Muscle layer of colon (tissue), 2 donors: ENCODE measurements at regions not wholly inside any gene's neighbourhood (a gene's known extent, or its start where the extent isn't known, plus 50 kb on each side); places are given as distances from the start of the nearest gene placed in this dataset.

ENCODE experiments used
- H3K27ac ChIP-seq: one replicate; pipeline ENCODE4 v1.7.0; 2013; ENCODE audit warnings: low read depth, mild to moderate bottlenecking, low read length, moderate library complexity
- H3K27me3 ChIP-seq, 2 donors: one replicate each; pipeline ENCODE4 v1.7.0; 2013; ENCODE audit warnings: low read length in 2 of 2, mild to moderate bottlenecking in 2 of 2; ENCODE audit not compliant: insufficient read depth in 2 of 2, control insufficient read depth in 1 of 2
- H3K36me3 ChIP-seq: one replicate; pipeline ENCODE4 v1.7.0; 2013; ENCODE audit warnings: mild to moderate bottlenecking, low read length; ENCODE audit not compliant: insufficient read depth
- H3K4me1 ChIP-seq: one replicate; pipeline ENCODE4 v1.7.0; 2013; ENCODE audit warnings: mild to moderate bottlenecking, low read length; ENCODE audit not compliant: insufficient read depth
- H3K4me3 ChIP-seq, 2 donors: one replicate each; pipeline ENCODE4 v1.7.0; 2013; ENCODE audit warnings: low read length in 2 of 2, low read depth in 1 of 2, mild to moderate bottlenecking in 1 of 2, moderate library complexity in 1 of 2
- H3K9ac ChIP-seq: one replicate; pipeline ENCODE4 v1.7.0; 2013; ENCODE audit warnings: low read length
- H3K9me3 ChIP-seq: one replicate; pipeline ENCODE4 v1.7.0; 2013; ENCODE audit warnings: mild to moderate bottlenecking, low read length
- donor health status: abdominal sarcoma.
- donor health status: Adenocarcinoma of cecum.

- Histone ChIP-seq H3K9me3 (no peaks in the 10 kb centered on the region), H3K27ac (no peak overlapping the region), H3K36me3 (no peaks in the 10 kb centered on the region), H3K4me3 (no peak overlapping the region), H3K27me3 (no peaks in the 10 kb centered on the region), H3K9ac (no peak overlapping the region), H3K4me1 (no peaks in the 10 kb centered on the region)
Measured at GRCh38 chr16:56090076-56090475, 101.2 kb upstream of the GNAO1 start.

- Histone ChIP-seq H3K4me3 (no peak overlapping the region), H3K36me3 (no peaks in the 10 kb centered on the region), H3K9me3 (no peaks in the 10 kb centered on the region), H3K27me3 (no peaks in the 10 kb centered on the region), H3K27ac (no peak overlapping the region), H3K9ac (no peak overlapping the region), H3K4me1 (no peaks in the 10 kb centered on the region)
Measured at GRCh38 chr16:56087626-56088025, 103.7 kb upstream of the GNAO1 start.

- Histone ChIP-seq H3K9ac (no peak overlapping the region), H3K4me3 (no peak overlapping the region), H3K4me1 (no peaks in the 10 kb centered on the region), H3K27me3 (no peaks in the 10 kb centered on the region), H3K36me3 (no peaks in the 10 kb centered on the region), H3K9me3 (peaks cover 4% of the 10 kb centered on the region), H3K27ac (no peak overlapping the region)
Measured at GRCh38 chr16:56081371-56081770, 109.9 kb upstream of the GNAO1 start.

GRCh38 chr16:56075732-56076388 is 115.4 kb upstream of the GNAO1 start:
- no peak overlapping the region for H3K4me3 ChIP-seq
- no peaks in the 10 kb centered on the region for H3K9me3 ChIP-seq
- H3K36me3 ChIP-seq = no peaks in the 10 kb centered on the region
- H3K27me3 ChIP-seq = no peaks in the 10 kb centered on the region
- no peak overlapping the region for H3K27ac ChIP-seq
- no peak overlapping the region for H3K9ac ChIP-seq
- no peaks in the 10 kb centered on the region for H3K4me1 ChIP-seq

GRCh38 chr16:56073508-56073907 is 117.8 kb upstream of the GNAO1 start:
- Histone ChIP-seq H3K36me3 (no peaks in the 10 kb centered on the region), H3K9me3 (no peaks in the 10 kb centered on the region), H3K27ac (no peak overlapping the region), H3K4me3 (no peak overlapping the region), H3K4me1 (no peaks in the 10 kb centered on the region), H3K9ac (no peak overlapping the region), H3K27me3 (no peaks in the 10 kb centered on the region)

- Histone ChIP-seq H3K4me1 (no peaks in the 10 kb centered on the region), H3K9me3 (no peaks in the 10 kb centered on the region), H3K9ac (no peak overlapping the region), H3K4me3 (no peak overlapping the region), H3K36me3 (no peaks in the 10 kb centered on the region), H3K27me3 (no peaks in the 10 kb centered on the region), H3K27ac (no peak overlapping the region)
Measured at GRCh38 chr16:56072096-56072495, 119.2 kb upstream of the GNAO1 start.

- Histone ChIP-seq H3K36me3 (no peaks in the 10 kb centered on the region), H3K4me3 (no peak overlapping the region), H3K9ac (no peak overlapping the region), H3K9me3 (no peaks in the 10 kb centered on the region), H3K27ac (no peak overlapping the region), H3K4me1 (no peaks in the 10 kb centered on the region), H3K27me3 (no peaks in the 10 kb centered on the region)
Measured at GRCh38 chr16:56068816-56069215, 122.5 kb upstream of the GNAO1 start.

GRCh38 chr16:56068314-56068713 is 123.0 kb upstream of the GNAO1 start:
- Histone ChIP-seq H3K9ac (no peak overlapping the region), H3K27me3 (no peaks in the 10 kb centered on the region), H3K36me3 (no peaks in the 10 kb centered on the region), H3K4me3 (no peak overlapping the region), H3K9me3 (no peaks in the 10 kb centered on the region), H3K4me1 (no peaks in the 10 kb centered on the region), H3K27ac (no peak overlapping the region)

GRCh38 chr16:56067406-56067805 is 123.9 kb upstream of the GNAO1 start:
- Histone ChIP-seq H3K4me1 (no peaks in the 10 kb centered on the region), H3K27ac (no peak overlapping the region), H3K4me3 (no peak overlapping the region), H3K27me3 (no peaks in the 10 kb centered on the region), H3K36me3 (no peaks in the 10 kb centered on the region), H3K9me3 (no peaks in the 10 kb centered on the region), H3K9ac (no peak overlapping the region)

GRCh38 chr16:56066617-56067016 is 124.7 kb upstream of the GNAO1 start:
- Histone ChIP-seq H3K36me3 (no peaks in the 10 kb centered on the region), H3K4me3 (no peak overlapping the region), H3K9me3 (no peaks in the 10 kb centered on the region), H3K27me3 (no peaks in the 10 kb centered on the region), H3K27ac (no peak overlapping the region), H3K9ac (no peak overlapping the region), H3K4me1 (no peaks in the 10 kb centered on the region)

- no peak overlapping the region for H3K9ac ChIP-seq
- no peaks in the 10 kb centered on the region for H3K9me3 ChIP-seq
- H3K4me3 ChIP-seq = no peak overlapping the region
- no peaks in the 10 kb centered on the region for H3K4me1 ChIP-seq
- no peaks in the 10 kb centered on the region for H3K36me3 ChIP-seq
- no peaks in the 10 kb centered on the region for H3K27me3 ChIP-seq
- no peak overlapping the region for H3K27ac ChIP-seq
Measured at GRCh38 chr16:56063111-56063510, 128.2 kb upstream of the GNAO1 start.

GRCh38 chr16:56057151-56057550 is 134.1 kb upstream of the GNAO1 start:
- Histone ChIP-seq H3K4me3 (no peak overlapping the region), H3K27ac (no peak overlapping the region), H3K9ac (no peak overlapping the region), H3K4me1 (no peaks in the 10 kb centered on the region), H3K27me3 (no peaks in the 10 kb centered on the region), H3K9me3 (no peaks in the 10 kb centered on the region), H3K36me3 (no peaks in the 10 kb centered on the region)
